Testis (tissue), 2 donors: ENCODE measurements at regions not wholly inside any gene's neighbourhood (a gene's known extent, or its start where the extent isn't known, plus 50 kb on each side); places are given as distances from the start of the nearest gene placed in this dataset.

Experiments used
- CTCF ChIP-seq, 3 experiments: fragments of 450-650 bp in 2 of 3; fragments of 200-600 bp in 1 of 3; sonication (generic) in 1 of 3; IDR thresholded peaks; one replicate each; pipeline ENCODE4 v1.5.1; 2016 to 2019; ENCODE audit warnings: antibody characterized with exemption in 3 of 3, mild to moderate bottlenecking in 2 of 3, moderate library complexity in 1 of 3
- POLR2A ChIP-seq: fragments of 450-650 bp; IDR thresholded peaks from one replicate; pipeline ENCODE4 v1.6.1; 2017; ENCODE audit warnings: antibody characterized with exemption, mild to moderate bottlenecking, moderate library complexity

GRCh38 chr13:33426131-33426530 lies 140.6 kb upstream of the STARD13 start:
- TF ChIP-seq CTCF (IDR thresholded peaks at IDR 0.05): no peak
- TF ChIP-seq POLR2A: no peak
